GM23338 (cell line): ENCODE measurements at regions not wholly inside any gene's neighbourhood (a gene's known extent, or its start where the extent isn't known, plus 50 kb on each side); places are given as distances from the start of the nearest gene placed in this dataset.
A peak's percentile ranks its signal among the peaks of the same experiment; 100 is the strongest.

Experiments used
- ATAC-seq: fragments of 200-7000 bp; cut with Tn5 transposase; 3 replicates; pipeline ENCODE4 v1.9.1; 2020
- DNase-seq: peaks from one replicate; pipeline ENCODE4 v3.0.0-alpha.2; 2015; ENCODE audit warnings: low spot score
- H2AFZ ChIP-seq: fragments of 200-600 bp; sonication (generic); 2 replicates; pipeline ENCODE4 v1.8.0; 2016; ENCODE audit warnings: antibody characterized with exemption, mild to moderate bottlenecking, moderate library complexity
- H3F3A ChIP-seq: fragments of 200-600 bp; sonication (generic); replicated peaks from 2 replicates; pipeline ENCODE4 v1.8.0; 2017; ENCODE audit warnings: antibody characterized with exemption, mixed run types, low read depth
- H3K27ac ChIP-seq: fragments of 200-600 bp; sonication (generic); 2 replicates; pipeline ENCODE4 v1.6.1; 2016; ENCODE audit warnings: low read depth
- H3K27me3 ChIP-seq: fragments of 200-600 bp; sonication (generic); 2 replicates; pipeline ENCODE4 v1.8.0; 2016; ENCODE audit warnings: mild to moderate bottlenecking, mixed run types, moderate library complexity; ENCODE audit not compliant: insufficient read depth
- H3K36me3 ChIP-seq: fragments of 200-600 bp; sonication (generic); 2 replicates; pipeline ENCODE4 v1.8.0; 2016; ENCODE audit warnings: mild to moderate bottlenecking; ENCODE audit not compliant: insufficient read depth
- H3K4me1 ChIP-seq: fragments of 200-600 bp; sonication (generic); 2 replicates; pipeline ENCODE4 v1.8.0; 2016; ENCODE audit warnings: mild to moderate bottlenecking, moderate library complexity; ENCODE audit not compliant: insufficient read depth
- H3K4me2 ChIP-seq: fragments of 200-600 bp; sonication (generic); 2 replicates; pipeline ENCODE4 v1.7.1; 2017; ENCODE audit warnings: mixed run types
- H3K4me3 ChIP-seq: fragments of 200-600 bp; sonication (generic); 2 replicates; pipeline ENCODE4 v1.6.1; 2016; ENCODE audit warnings: mixed run types
- H3K79me2 ChIP-seq: fragments of 200-600 bp; sonication (generic); replicated peaks from 2 replicates; pipeline ENCODE4 v1.8.0; 2017; ENCODE audit warnings: mild to moderate bottlenecking; ENCODE audit not compliant: insufficient read depth
- H3K9me2 ChIP-seq: fragments of 200-600 bp; sonication (generic); 2 replicates; pipeline ENCODE4 v1.8.0; 2017; ENCODE audit not compliant: insufficient read depth
- H4K20me1 ChIP-seq: fragments of 200-600 bp; sonication (generic); replicated peaks from 2 replicates; pipeline ENCODE4 v1.8.0; 2017; ENCODE audit warnings: mild to moderate bottlenecking; ENCODE audit not compliant: insufficient read depth
- H3K27ac Mint-ChIP-seq: 2 replicates; pipeline ENCODE4 v1.8.0; 2020; ENCODE audit warnings: inconsistent platforms, mild to moderate bottlenecking, moderate library complexity, mixed read lengths
- H3K27me3 Mint-ChIP-seq: 3 replicates; pipeline ENCODE4 v1.8.0; 2022; ENCODE audit warnings: low read depth, mild to moderate bottlenecking, moderate library complexity, mixed read lengths, inconsistent platforms; ENCODE audit not compliant: insufficient read depth, poor library complexity
- H3K36me3 Mint-ChIP-seq: 3 replicates; pipeline ENCODE4 v1.8.0; 2021; ENCODE audit warnings: low read depth, mild to moderate bottlenecking, inconsistent platforms, moderate library complexity, mixed read lengths
- H3K4me1 Mint-ChIP-seq: 3 replicates; pipeline ENCODE4 v1.8.0; 2020; ENCODE audit warnings: mild to moderate bottlenecking, inconsistent platforms, mixed read lengths
- H3K4me3 Mint-ChIP-seq: 3 replicates; pipeline ENCODE4 v1.8.0; 2021; ENCODE audit warnings: moderate library complexity, mild to moderate bottlenecking, inconsistent platforms, mixed read lengths
- H3K9me3 Mint-ChIP-seq: 3 replicates; pipeline ENCODE4 v1.8.0; 2020; ENCODE audit warnings: moderate library complexity, mild to moderate bottlenecking, inconsistent platforms, mixed read lengths
- CTCF ChIP-seq, 2 experiments: fragments of 200-600 bp in 1 of 2; sonication (generic) in 1 of 2; conservative IDR thresholded peaks; 2 replicates each; pipeline versions ENCODE4 v1.5.1 to v1.6.1; 2016 to 2017; ENCODE audit warnings: antibody characterized with exemption in 2 of 2, low read depth in 2 of 2, mild to moderate bottlenecking in 2 of 2, moderate library complexity in 1 of 2
- EZH2phosphoT487 ChIP-seq: fragments of 200-600 bp; sonication (generic); IDR thresholded peaks from one replicate; pipeline ENCODE4 v1.8.1; 2018; ENCODE audit warnings: antibody characterized with exemption; ENCODE audit not compliant: unreplicated experiment
- ZNF331 ChIP-seq: fragments of 250-450 bp; sonication (Bioruptor Pico); IDR thresholded peaks from 2 replicates; pipeline ENCODE4 v1.5.0; 2020; ENCODE audit warnings: low read depth, mild to moderate bottlenecking, moderate library complexity
- ZNF462 ChIP-seq: fragments of 250-450 bp; sonication (Bioruptor Pico); IDR thresholded peaks from 2 replicates; pipeline ENCODE4 v1.5.0; 2020; ENCODE audit warnings: mild to moderate bottlenecking, moderate library complexity
- TF ChIP-seq, protein P1 (sequence below): IDR thresholded peaks from one replicate; pipeline ENCODE4 v1.6.1; 2018; ENCODE audit warnings: antibody characterized with exemption; ENCODE audit not compliant: unreplicated experiment
- TF ChIP-seq, protein P2 (sequence below): IDR thresholded peaks from 2 replicates; pipeline ENCODE4 v1.6.1; 2016; ENCODE audit warnings: antibody characterized with exemption

DNA sequence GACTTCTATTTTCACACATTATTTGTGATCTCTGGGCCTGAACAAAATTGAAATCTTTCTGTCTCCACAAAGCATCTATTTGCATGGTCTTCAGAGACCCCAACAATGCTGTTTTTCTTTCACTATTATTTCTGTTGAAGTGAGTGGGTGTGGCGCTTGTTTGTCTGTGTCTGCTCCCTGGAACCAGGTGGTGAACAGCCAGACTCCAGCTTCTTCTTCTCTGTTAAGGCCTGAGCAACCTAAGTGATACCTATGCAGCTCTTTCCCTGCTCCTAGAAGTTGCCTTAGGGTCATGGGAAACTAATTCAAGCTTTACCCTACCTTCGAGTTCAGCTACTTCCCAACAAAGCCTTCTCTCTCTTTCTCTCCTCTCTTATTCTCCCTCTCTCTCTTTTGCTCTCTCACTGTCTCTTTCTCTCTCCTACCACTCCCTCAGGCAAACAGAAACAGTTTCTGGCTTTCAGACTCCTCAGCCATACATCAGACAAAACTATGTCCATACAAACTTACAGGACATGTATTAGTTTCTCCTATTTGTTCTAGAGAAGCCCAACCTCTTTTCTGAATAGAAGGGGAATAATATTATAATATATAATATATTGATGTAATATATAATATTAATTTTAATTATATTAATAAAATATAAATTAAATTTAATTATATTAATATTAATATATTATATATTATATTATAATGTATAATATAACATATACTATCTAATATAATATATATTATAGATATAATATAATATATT is 552.5 kb downstream of the DSC3 start:
- Histone ChIP-seq H3K4me3 (no peak overlapping the region), H3K4me2 (no peak overlapping the region), H3K9me2 (0 out of 2 replicates have a peak, but pooled peaks cover 2% of the 10 kb centered on the region), H3K27ac (no peak overlapping the region), H3K36me3 (no peaks in the 10 kb centered on the region), H4K20me1 (no peaks in the 10 kb centered on the region), H3K27me3 (no peaks in the 10 kb centered on the region), H3K79me2 (no peaks in the 10 kb centered on the region), H3K4me1 (no peaks in the 10 kb centered on the region), H2AFZ (peak overlapping the region; percentile 87), H3F3A (no peaks in the 10 kb centered on the region)
- Mint-ChIP-seq H3K36me3 (no peaks in the 10 kb centered on the region), H3K27me3 (no peaks in the 10 kb centered on the region), H3K4me3 (no peak overlapping the region), H3K27ac (no peak overlapping the region), H3K9me3 (no peaks in the 10 kb centered on the region), H3K4me1 (no peaks in the 10 kb centered on the region; the same call in 1 of the 3 replicates)
- DNase-seq, result no peak
- TF ChIP-seq ZNF331, result no peak
- TF ChIP-seq CTCF (conservative IDR thresholded peaks at IDR 0.05; ENCODE audit: low read depth in 2 of 2), result no peak
- no peak for TF ChIP-seq ZNF462
- TF ChIP-seq EZH2phosphoT487, result no peak
- TF ChIP-seq, protein P1, sequence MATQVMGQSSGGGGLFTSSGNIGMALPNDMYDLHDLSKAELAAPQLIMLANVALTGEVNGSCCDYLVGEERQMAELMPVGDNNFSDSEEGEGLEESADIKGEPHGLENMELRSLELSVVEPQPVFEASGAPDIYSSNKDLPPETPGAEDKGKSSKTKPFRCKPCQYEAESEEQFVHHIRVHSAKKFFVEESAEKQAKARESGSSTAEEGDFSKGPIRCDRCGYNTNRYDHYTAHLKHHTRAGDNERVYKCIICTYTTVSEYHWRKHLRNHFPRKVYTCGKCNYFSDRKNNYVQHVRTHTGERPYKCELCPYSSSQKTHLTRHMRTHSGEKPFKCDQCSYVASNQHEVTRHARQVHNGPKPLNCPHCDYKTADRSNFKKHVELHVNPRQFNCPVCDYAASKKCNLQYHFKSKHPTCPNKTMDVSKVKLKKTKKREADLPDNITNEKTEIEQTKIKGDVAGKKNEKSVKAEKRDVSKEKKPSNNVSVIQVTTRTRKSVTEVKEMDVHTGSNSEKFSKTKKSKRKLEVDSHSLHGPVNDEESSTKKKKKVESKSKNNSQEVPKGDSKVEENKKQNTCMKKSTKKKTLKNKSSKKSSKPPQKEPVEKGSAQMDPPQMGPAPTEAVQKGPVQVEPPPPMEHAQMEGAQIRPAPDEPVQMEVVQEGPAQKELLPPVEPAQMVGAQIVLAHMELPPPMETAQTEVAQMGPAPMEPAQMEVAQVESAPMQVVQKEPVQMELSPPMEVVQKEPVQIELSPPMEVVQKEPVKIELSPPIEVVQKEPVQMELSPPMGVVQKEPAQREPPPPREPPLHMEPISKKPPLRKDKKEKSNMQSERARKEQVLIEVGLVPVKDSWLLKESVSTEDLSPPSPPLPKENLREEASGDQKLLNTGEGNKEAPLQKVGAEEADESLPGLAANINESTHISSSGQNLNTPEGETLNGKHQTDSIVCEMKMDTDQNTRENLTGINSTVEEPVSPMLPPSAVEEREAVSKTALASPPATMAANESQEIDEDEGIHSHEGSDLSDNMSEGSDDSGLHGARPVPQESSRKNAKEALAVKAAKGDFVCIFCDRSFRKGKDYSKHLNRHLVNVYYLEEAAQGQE, result no peak
- TF ChIP-seq, protein P2, sequence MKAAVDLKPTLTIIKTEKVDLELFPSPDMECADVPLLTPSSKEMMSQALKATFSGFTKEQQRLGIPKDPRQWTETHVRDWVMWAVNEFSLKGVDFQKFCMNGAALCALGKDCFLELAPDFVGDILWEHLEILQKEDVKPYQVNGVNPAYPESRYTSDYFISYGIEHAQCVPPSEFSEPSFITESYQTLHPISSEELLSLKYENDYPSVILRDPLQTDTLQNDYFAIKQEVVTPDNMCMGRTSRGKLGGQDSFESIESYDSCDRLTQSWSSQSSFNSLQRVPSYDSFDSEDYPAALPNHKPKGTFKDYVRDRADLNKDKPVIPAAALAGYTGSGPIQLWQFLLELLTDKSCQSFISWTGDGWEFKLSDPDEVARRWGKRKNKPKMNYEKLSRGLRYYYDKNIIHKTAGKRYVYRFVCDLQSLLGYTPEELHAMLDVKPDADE, result no peak
- ATAC-seq, result no peak
